DOHH2 (cell line): ENCODE measurements at regions not wholly inside any gene's neighbourhood (a gene's known extent, or its start where the extent isn't known, plus 50 kb on each side); places are given as distances from the start of the nearest gene placed in this dataset.

Experiments used
- H3F3A ChIP-seq: fragments of 200-600 bp; sonication (generic), shearing (Covaris generic); 2 replicates; pipeline ENCODE4 v1.6.0; 2016; ENCODE audit warnings: antibody characterized with exemption, mild to moderate bottlenecking; ENCODE audit not compliant: control insufficient read depth, insufficient read depth
- H3K27ac ChIP-seq: fragments of 200-600 bp; sonication (generic); 2 replicates; pipeline ENCODE4 v1.5.1; 2014; ENCODE audit warnings: low read depth, mild to moderate bottlenecking, low read length, moderate library complexity
- H3K27me3 ChIP-seq: fragments of 200-600 bp; sonication (generic); 2 replicates; pipeline ENCODE4 v1.6.1; 2014; ENCODE audit warnings: mild to moderate bottlenecking, low read length, mixed read lengths; ENCODE audit not compliant: control insufficient read depth
- H3K36me3 ChIP-seq: fragments of 200-600 bp; sonication (generic); 2 replicates; pipeline ENCODE4 v1.6.1; 2014; ENCODE audit warnings: mild to moderate bottlenecking, low read length, moderate library complexity, mixed read lengths; ENCODE audit not compliant: control insufficient read depth
- H3K4me1 ChIP-seq: fragments of 200-600 bp; sonication (generic); 2 replicates; pipeline ENCODE4 v1.6.1; 2014; ENCODE audit warnings: mild to moderate bottlenecking, low read length, mixed read lengths; ENCODE audit not compliant: control insufficient read depth
- H3K4me2 ChIP-seq: fragments of 200-600 bp; sonication (generic); 2 replicates; pipeline ENCODE4 v1.6.0; 2014; ENCODE audit warnings: mild to moderate bottlenecking, low read length, moderate library complexity
- H3K4me3 ChIP-seq: fragments of 200-600 bp; sonication (generic); 2 replicates; pipeline ENCODE4 v1.5.1; 2014; ENCODE audit warnings: mild to moderate bottlenecking, low read length, mixed read lengths
- H3K79me2 ChIP-seq: fragments of 200-600 bp; sonication (generic); 2 replicates; pipeline ENCODE4 v1.6.1; 2014; ENCODE audit warnings: mild to moderate bottlenecking, low read length, mixed read lengths; ENCODE audit not compliant: control insufficient read depth
- H3K9me2 ChIP-seq: fragments of 200-600 bp; sonication (generic); replicated peaks from 2 replicates; pipeline ENCODE4 v1.6.1; 2014; ENCODE audit warnings: mild to moderate bottlenecking, low read length, mixed read lengths; ENCODE audit not compliant: control insufficient read depth
- H3K9me3 ChIP-seq: fragments of 200-600 bp; sonication (generic); 2 replicates; pipeline ENCODE4 v1.6.1; 2014; ENCODE audit warnings: antibody characterized with exemption, low read length, mixed read lengths; ENCODE audit not compliant: control insufficient read depth, insufficient read depth
- H4K20me1 ChIP-seq: fragments of 200-600 bp; sonication (generic); 2 replicates; pipeline ENCODE4 v1.6.0; 2014; ENCODE audit warnings: low read depth, mild to moderate bottlenecking, antibody characterized with exemption, low read length, moderate library complexity; ENCODE audit not compliant: control insufficient read depth, insufficient read depth
- EZH2phosphoT487 ChIP-seq: fragments of 200-600 bp; sonication (generic); IDR thresholded peaks from 2 replicates; pipeline ENCODE4 v1.6.1; 2017; ENCODE audit warnings: borderline replicate concordance, mild to moderate bottlenecking, antibody characterized with exemption, low read length, moderate library complexity, mixed read lengths
- TF ChIP-seq, protein P1 (sequence below): fragments of 200-600 bp; sonication (generic); IDR thresholded peaks from one replicate; pipeline ENCODE4 v1.5.1; 2014; ENCODE audit warnings: antibody characterized with exemption, mild to moderate bottlenecking, low read depth, low read length; ENCODE audit not compliant: poor library complexity, severe bottlenecking

- no peaks in the 10 kb centered on the region for H3K36me3 ChIP-seq
- H4K20me1 ChIP-seq, result no peaks in the 10 kb centered on the region
- no peaks in the 10 kb centered on the region for H3K4me1 ChIP-seq
- H3K9me3 ChIP-seq, result no peaks in the 10 kb centered on the region
- H3K79me2 ChIP-seq, result no peaks in the 10 kb centered on the region
- no peak overlapping the region for H3K4me3 ChIP-seq
- no peak for TF ChIP-seq EZH2phosphoT487
- TF ChIP-seq, protein P1, sequence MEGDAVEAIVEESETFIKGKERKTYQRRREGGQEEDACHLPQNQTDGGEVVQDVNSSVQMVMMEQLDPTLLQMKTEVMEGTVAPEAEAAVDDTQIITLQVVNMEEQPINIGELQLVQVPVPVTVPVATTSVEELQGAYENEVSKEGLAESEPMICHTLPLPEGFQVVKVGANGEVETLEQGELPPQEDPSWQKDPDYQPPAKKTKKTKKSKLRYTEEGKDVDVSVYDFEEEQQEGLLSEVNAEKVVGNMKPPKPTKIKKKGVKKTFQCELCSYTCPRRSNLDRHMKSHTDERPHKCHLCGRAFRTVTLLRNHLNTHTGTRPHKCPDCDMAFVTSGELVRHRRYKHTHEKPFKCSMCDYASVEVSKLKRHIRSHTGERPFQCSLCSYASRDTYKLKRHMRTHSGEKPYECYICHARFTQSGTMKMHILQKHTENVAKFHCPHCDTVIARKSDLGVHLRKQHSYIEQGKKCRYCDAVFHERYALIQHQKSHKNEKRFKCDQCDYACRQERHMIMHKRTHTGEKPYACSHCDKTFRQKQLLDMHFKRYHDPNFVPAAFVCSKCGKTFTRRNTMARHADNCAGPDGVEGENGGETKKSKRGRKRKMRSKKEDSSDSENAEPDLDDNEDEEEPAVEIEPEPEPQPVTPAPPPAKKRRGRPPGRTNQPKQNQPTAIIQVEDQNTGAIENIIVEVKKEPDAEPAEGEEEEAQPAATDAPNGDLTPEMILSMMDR, result no peak
- H3K4me2 ChIP-seq, result no peak overlapping the region
- H3K27me3 ChIP-seq, result peaks cover 8% of the 10 kb centered on the region; the same call in 1 of the 2 replicates
- H3F3A ChIP-seq, result no peaks in the 10 kb centered on the region
- no peak overlapping the region for H3K27ac ChIP-seq
- H3K9me2 ChIP-seq, result no peaks in the 10 kb centered on the region
Observed at GRCh38 chr10:75288140-75288711, 52.5 kb upstream of the COMTD1 start.

- no peaks in the 10 kb centered on the region for H3K4me1 ChIP-seq
- no peaks in the 10 kb centered on the region for H3F3A ChIP-seq
- peaks cover 4% of the 10 kb centered on the region; the same call in 1 of the 2 replicates for H3K27me3 ChIP-seq
- H3K4me2 ChIP-seq, result no peak overlapping the region
- no peak overlapping the region for H3K27ac ChIP-seq
- H3K4me3 ChIP-seq, result no peak overlapping the region
- H3K9me2 ChIP-seq, result no peaks in the 10 kb centered on the region
- H3K36me3 ChIP-seq, result no peaks in the 10 kb centered on the region
- no peaks in the 10 kb centered on the region for H3K9me3 ChIP-seq
- H3K79me2 ChIP-seq, result no peaks in the 10 kb centered on the region
- H4K20me1 ChIP-seq, result no peaks in the 10 kb centered on the region
- TF ChIP-seq EZH2phosphoT487, result no peak
- TF ChIP-seq, protein P1, result no peak
Observed at GRCh38 chr10:75287697-75288096, 51.9 kb upstream of the COMTD1 start.

DNA sequence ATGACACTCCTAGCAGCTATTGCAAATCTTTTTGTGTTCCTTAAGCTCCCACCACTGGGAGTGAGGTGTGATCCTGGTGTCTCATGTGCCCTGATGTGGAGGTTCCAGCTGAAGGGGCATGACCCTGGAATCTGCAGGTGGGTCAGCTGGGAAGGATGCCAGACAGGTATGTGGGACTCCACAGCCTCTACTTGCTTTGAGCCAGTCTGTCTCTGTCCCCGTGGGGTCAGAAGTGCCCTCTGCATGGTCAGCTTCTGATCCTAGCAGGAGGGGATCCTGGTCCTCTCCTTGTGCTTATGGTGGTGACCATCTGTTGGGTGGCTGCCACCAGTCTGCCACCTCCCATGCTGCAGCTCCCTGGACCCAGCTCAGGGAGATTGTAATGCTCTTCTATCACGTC is 51.1 kb upstream of the COMTD1 start:
- Histone ChIP-seq H3K36me3 (no peaks in the 10 kb centered on the region), H3F3A (no peaks in the 10 kb centered on the region), H3K4me1 (no peaks in the 10 kb centered on the region), H3K4me2 (no peak overlapping the region), H3K9me3 (no peaks in the 10 kb centered on the region), H3K27me3 (peaks cover 4% of the 10 kb centered on the region; the same call in 1 of the 2 replicates), H3K9me2 (no peaks in the 10 kb centered on the region), H3K79me2 (no peaks in the 10 kb centered on the region), H3K4me3 (no peak overlapping the region), H4K20me1 (no peaks in the 10 kb centered on the region), H3K27ac (no peak overlapping the region)
- TF ChIP-seq, protein P1, result no peak
- no peak for TF ChIP-seq EZH2phosphoT487
